Left renal pelvis (tissue), 4 donors: ENCODE measurements at regions not wholly inside any gene's neighbourhood (a gene's known extent, or its start where the extent isn't known, plus 50 kb on each side); places are given as distances from the start of the nearest gene placed in this dataset.

ENCODE experiments used
- DNase-seq, 4 donors: peaks; one replicate each; pipeline ENCODE4 v3.0.0-alpha.2; 2013; ENCODE audit warnings: low read depth in 4 of 4, low spot score in 3 of 4

GRCh38 chr14:97878206-97878605 lies 1081.0 kb downstream of the VRK1 start:
- DNase-seq, result no peak

GRCh38 chr14:97878727-97879126 lies 1081.5 kb downstream of the VRK1 start:
- no peak for DNase-seq

GRCh38 chr14:97887690-97888089 lies 1090.5 kb downstream of the VRK1 start:
- no peak for DNase-seq

GRCh38 chr14:97888331-97888730 lies 1091.1 kb downstream of the VRK1 start:
- no peak for DNase-seq

- DNase-seq, result no peak
Observed at GRCh38 chr14:97891515-97891914, 1094.3 kb downstream of the VRK1 start.

GRCh38 chr14:97894552-97894951 lies 1097.4 kb downstream of the VRK1 start:
- DNase-seq, result no peak

- DNase-seq, result no peak
Observed at GRCh38 chr14:97900196-97900854, 1103.1 kb downstream of the VRK1 start.

- DNase-seq, result no peak
Observed at GRCh38 chr14:97902630-97903029, 1105.4 kb downstream of the VRK1 start.

- no peak for DNase-seq
Observed at GRCh38 chr14:97903821-97904220, 1106.6 kb downstream of the VRK1 start.

- DNase-seq, result no peak
Observed at GRCh38 chr14:97912217-97912616, 1115.0 kb downstream of the VRK1 start.

GRCh38 chr14:97916100-97916499 lies 1118.9 kb downstream of the VRK1 start:
- no peak for DNase-seq

GRCh38 chr14:97916669-97917568 lies 1119.7 kb downstream of the VRK1 start:
- DNase-seq, result no peak

- no peak for DNase-seq
Observed at GRCh38 chr14:97920201-97920600, 1123.0 kb downstream of the VRK1 start.

- no peak for DNase-seq
Observed at GRCh38 chr14:97921296-97921695, 1124.1 kb downstream of the VRK1 start.

- no peak for DNase-seq
Observed at GRCh38 chr14:97924922-97925613, 1127.9 kb downstream of the VRK1 start.

GRCh38 chr14:97930166-97930565 lies 1133.0 kb downstream of the VRK1 start:
- no peak for DNase-seq

GRCh38 chr14:97931273-97931672 lies 1134.1 kb downstream of the VRK1 start:
- no peak for DNase-seq

- DNase-seq, result no peak
Observed at GRCh38 chr14:97942921-97943320, 1145.7 kb downstream of the VRK1 start.

- DNase-seq, result no peak
Observed at GRCh38 chr14:97943619-97944018, 1146.4 kb downstream of the VRK1 start.

GRCh38 chr14:97944380-97944779 lies 1147.2 kb downstream of the VRK1 start:
- DNase-seq, result no peak

- DNase-seq, result no peak
Observed at GRCh38 chr14:97945631-97946030, 1148.4 kb downstream of the VRK1 start.
